Esophagus muscularis mucosa (tissue), 4 donors: ENCODE measurements at regions not wholly inside any gene's neighbourhood (a gene's known extent, or its start where the extent isn't known, plus 50 kb on each side); places are given as distances from the start of the nearest gene placed in this dataset.

ENCODE experiments used
- DNase-seq: peaks from one replicate; pipeline ENCODE4 v3.0.0-alpha.2; 2017; ENCODE audit errors: extremely low spot score
- H3K27ac ChIP-seq, 4 donors: fragments of 200-600 bp; sonication (generic); replicated peaks in 1 of 4; 1 replicate in 3 of 4; 2 replicates in 1 of 4; pipeline ENCODE4 v1.5.1; 2016 to 2019; ENCODE audit warnings: mild to moderate bottlenecking in 1 of 4
- H3K27me3 ChIP-seq, 4 donors: fragments of 200-600 bp; sonication (generic); one replicate each; pipeline versions ENCODE4 v1.5.1 to v1.6.0; 2016 to 2019
- H3K36me3 ChIP-seq, 4 donors: fragments of 200-600 bp; sonication (generic); one replicate each; pipeline ENCODE4 v1.5.1; 2016 to 2019
- H3K4me1 ChIP-seq, 4 donors: fragments of 200-600 bp; sonication (generic); one replicate each; pipeline ENCODE4 v1.5.1; 2016 to 2019
- H3K4me3 ChIP-seq, 4 donors: fragments of 200-600 bp; sonication (generic); 1 replicate in 2 of 4; 2 replicates in 2 of 4; pipeline ENCODE4 v1.5.1; 2016 to 2019; ENCODE audit warnings: mild to moderate bottlenecking in 4 of 4, moderate library complexity in 1 of 4
- H3K9me3 ChIP-seq, 4 donors: fragments of 200-600 bp; sonication (generic); 1 replicate in 3 of 4; 2 replicates in 1 of 4; pipeline ENCODE4 v1.5.1; 2016 to 2019
- EP300 ChIP-seq: sonication (generic); formaldehyde crosslinking; IDR thresholded peaks from one replicate; pipeline ENCODE4 v1.6.1; 2017; ENCODE audit warnings: antibody characterized with exemption
- POLR2A ChIP-seq: fragments of 450-650 bp; IDR thresholded peaks from one replicate; pipeline ENCODE4 v1.6.1; 2017; ENCODE audit warnings: antibody characterized with exemption, moderate library complexity, mild to moderate bottlenecking, low read depth
- POLR2AphosphoS5 ChIP-seq, 2 donors: sonication (generic); formaldehyde crosslinking; IDR thresholded peaks; one replicate each; pipeline ENCODE4 v1.6.1; 2017; ENCODE audit warnings: antibody characterized with exemption in 2 of 2
- WGBS: methylation state at CpG from one replicate; pipeline ENCODE4 v1.1.5; 2018; 5-methylcytosine and 5-hydroxymethylcytosine counted together
- intact Hi-C: fragments of 100-400 bp; cut with DNase I; formaldehyde crosslinking; loops from one replicate; pipeline ENCODE4 v1.15.1; 2023
- TF ChIP-seq, protein P1 (sequence below), 3 experiments: fragments of 200-600 bp in 2 of 3; fragments of 450-650 bp in 1 of 3; sonication (generic) in 2 of 3; IDR thresholded peaks; one replicate each; pipeline ENCODE4 v1.5.1; 2017 to 2019; ENCODE audit warnings: antibody characterized with exemption in 3 of 3, mild to moderate bottlenecking in 2 of 3, moderate library complexity in 1 of 3

DNA sequence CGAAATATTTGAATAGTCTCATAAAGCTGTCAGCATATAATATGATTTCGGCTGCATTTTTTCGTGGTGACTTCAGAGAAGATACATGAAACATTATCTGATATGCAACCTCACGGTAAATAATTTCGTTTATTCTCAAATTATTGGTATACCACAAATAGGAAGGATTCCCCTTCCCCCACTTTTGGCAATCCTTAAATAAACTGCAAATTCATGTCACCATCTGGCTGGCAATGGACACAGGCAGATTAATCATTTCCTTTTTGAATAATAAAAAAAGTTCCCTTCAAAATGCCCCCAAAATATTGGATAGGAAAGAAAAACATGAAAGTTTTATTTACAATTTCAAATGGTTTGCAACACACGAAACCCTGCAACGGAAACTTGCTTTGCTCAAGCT lies 234.5 kb upstream of the MEOX2 start:
- Histone ChIP-seq H3K27ac (no peak overlapping the region), H3K9me3 (peaks cover 0 to 6% (median 0%) of the 10 kb centered on the region in 4 donors), H3K36me3 (no peaks in the 10 kb centered on the region), H3K27me3 (no peaks in the 10 kb centered on the region), H3K4me3 (no peak overlapping the region), H3K4me1 (peaks cover 0 to 31% (median 22%) of the 10 kb centered on the region in 4 donors)
- intact Hi-C loops = no loop called here
- WGBS = 81% methylated on average over 7 of the region's 7 CpGs
- no peak for DNase-seq
- TF ChIP-seq POLR2A (no peak), POLR2AphosphoS5 (IDR thresholded peaks at IDR 0.05) (no peak), EP300 (no peak)
- TF ChIP-seq, protein P1, sequence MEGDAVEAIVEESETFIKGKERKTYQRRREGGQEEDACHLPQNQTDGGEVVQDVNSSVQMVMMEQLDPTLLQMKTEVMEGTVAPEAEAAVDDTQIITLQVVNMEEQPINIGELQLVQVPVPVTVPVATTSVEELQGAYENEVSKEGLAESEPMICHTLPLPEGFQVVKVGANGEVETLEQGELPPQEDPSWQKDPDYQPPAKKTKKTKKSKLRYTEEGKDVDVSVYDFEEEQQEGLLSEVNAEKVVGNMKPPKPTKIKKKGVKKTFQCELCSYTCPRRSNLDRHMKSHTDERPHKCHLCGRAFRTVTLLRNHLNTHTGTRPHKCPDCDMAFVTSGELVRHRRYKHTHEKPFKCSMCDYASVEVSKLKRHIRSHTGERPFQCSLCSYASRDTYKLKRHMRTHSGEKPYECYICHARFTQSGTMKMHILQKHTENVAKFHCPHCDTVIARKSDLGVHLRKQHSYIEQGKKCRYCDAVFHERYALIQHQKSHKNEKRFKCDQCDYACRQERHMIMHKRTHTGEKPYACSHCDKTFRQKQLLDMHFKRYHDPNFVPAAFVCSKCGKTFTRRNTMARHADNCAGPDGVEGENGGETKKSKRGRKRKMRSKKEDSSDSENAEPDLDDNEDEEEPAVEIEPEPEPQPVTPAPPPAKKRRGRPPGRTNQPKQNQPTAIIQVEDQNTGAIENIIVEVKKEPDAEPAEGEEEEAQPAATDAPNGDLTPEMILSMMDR (IDR thresholded peaks at IDR 0.05) = no peak

DNA sequence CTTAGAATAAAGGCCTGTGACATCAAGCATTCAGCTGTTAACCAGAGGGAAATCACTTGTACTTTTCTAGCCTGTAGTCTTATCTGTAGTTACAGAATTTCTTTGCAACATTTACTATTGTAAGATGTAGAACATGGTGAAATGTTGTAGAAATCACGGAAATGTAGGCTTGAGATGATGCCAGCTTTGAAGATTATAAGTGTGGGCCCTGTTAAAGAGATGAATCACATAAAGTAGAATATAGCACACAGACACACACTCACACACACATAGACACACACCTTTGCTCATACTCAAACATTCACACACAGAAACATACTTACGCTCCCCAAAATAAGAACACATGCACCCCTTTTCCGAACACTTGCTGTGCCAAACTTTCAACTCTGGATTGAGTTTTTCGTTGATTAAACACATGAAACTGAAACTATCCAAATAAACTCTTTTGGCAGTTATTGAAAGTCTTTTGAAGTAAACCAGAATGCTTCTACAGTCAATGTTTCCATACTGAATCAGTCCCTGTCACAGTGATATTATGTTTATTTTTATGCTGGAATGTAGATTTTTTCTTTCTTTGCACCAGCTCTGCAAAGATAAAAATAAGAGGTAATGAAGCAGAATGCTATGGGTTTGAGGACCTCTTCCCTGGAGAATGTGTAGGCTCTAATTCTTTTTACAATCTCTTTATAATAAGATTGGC lies 230.3 kb upstream of the MEOX2 start:
- TF ChIP-seq POLR2A (no peak), POLR2AphosphoS5 (IDR thresholded peaks at IDR 0.05) (peak in 1 of 2 donors; percentile 34)
- no peaks in the 10 kb centered on the region for H3K36me3 ChIP-seq
- H3K4me3 ChIP-seq = peak overlapping the region in 3 of 4 donors; percentile 2 to 13 (median 9)
- DNase-seq = no peak
- intact Hi-C loops = no loop called here
- no peaks in the 10 kb centered on the region for H3K9me3 ChIP-seq
- H3K27ac ChIP-seq = peak overlapping the region; percentile 26 to 51 (median 42)
- no peaks in the 10 kb centered on the region for H3K27me3 ChIP-seq
- H3K4me1 ChIP-seq = peaks cover 0 to 29% (median 21%) of the 10 kb centered on the region in 4 donors
- WGBS = 37% methylated on average over 4 of the region's 4 CpGs

DNA sequence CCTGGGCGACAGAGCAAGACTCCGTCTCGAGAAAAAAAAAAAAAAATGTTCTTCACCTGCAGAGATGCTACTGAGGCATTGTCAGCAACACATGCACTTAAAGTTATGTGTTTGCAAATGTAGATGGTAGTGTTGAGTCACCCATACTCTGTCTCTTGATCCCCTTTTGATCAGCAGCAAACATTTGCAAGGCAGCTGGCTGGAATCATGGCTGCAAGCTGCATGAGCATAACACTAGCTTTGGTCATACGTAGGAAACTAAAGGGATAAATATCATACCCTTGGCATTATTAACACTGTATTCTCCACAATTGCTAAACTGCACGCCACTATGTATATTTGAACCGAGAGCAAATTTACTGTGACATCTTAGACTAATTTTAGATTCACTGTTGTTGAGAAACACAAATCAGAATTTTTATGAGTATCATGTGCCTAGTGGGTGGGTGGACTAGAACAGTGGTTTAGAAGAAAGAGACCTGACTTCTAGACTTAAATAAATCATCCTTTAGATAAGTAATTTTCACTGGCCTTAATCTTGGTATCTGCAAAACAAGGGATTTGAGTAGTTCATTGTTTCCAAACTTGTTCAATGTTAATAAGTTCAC lies 229.3 kb upstream of the MEOX2 start:
- H3K36me3 ChIP-seq = no peaks in the 10 kb centered on the region
- 92% methylated on average over 6 of the region's 6 CpGs for WGBS
- H3K27me3 ChIP-seq = no peaks in the 10 kb centered on the region
- no peaks in the 10 kb centered on the region for H3K9me3 ChIP-seq
- H3K4me1 ChIP-seq = peaks cover 0 to 23% (median 17%) of the 10 kb centered on the region in 4 donors
- DNase-seq = no peak
- no peak overlapping the region for H3K4me3 ChIP-seq
- intact Hi-C loops = no loop called here
- no peak overlapping the region for H3K27ac ChIP-seq
- TF ChIP-seq POLR2AphosphoS5 (IDR thresholded peaks at IDR 0.05) (no peak), EP300 (no peak), POLR2A (no peak)
- TF ChIP-seq, protein P1 (IDR thresholded peaks at IDR 0.05) = no peak

DNA sequence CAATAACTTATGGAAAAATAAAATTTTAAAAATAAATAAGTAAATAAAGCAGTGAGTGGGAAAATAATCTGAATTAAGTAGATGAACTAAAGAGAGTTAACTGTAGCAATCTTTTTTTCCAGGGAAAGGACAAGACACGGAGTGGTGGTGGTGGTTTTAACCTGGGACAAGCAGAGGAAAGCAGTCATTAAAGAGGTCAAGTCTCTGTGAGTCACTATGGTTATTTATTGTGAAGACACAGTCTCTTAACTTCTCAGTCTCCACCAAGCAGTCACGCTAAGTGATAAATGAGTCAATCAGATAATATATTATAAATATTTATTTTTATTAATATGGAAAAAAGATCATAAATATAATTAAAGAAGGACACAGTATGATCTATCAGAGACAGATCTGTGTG lies 228.1 kb upstream of the MEOX2 start:
- Histone ChIP-seq H3K27me3 (no peaks in the 10 kb centered on the region), H3K36me3 (no peaks in the 10 kb centered on the region), H3K4me1 (peaks cover 0 to 23% (median 17%) of the 10 kb centered on the region in 4 donors), H3K4me3 (no peak overlapping the region), H3K9me3 (no peaks in the 10 kb centered on the region), H3K27ac (no peak overlapping the region)
- intact Hi-C loops = no loop called here
- DNase-seq = no peak
- no peak for TF ChIP-seq POLR2A
- TF ChIP-seq, protein P1 (IDR thresholded peaks at IDR 0.05) = no peak
- no peak for TF ChIP-seq EP300
- no peak for TF ChIP-seq POLR2AphosphoS5 (IDR thresholded peaks at IDR 0.05)
- WGBS = 85% methylated on average over 2 of the region's 2 CpGs

DNA sequence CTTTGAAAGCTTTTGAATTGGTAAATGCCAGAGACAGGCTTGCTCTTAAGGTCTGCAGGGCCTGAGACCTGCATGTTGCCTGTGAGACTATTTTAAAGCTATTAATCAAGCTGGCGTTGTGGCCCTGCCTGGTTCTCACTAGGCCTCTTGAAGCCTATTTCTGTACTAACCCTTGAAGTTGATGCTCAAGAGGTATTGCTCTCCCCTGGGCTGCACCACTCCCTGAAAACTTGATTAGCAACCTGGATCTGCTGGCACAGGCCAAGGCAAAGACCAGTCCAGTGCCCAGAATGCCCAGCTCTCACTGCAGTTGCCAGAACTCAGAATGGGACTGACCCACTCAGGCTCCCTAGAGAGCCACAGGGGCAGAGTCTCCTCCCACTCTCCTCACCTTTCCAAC lies 220.0 kb upstream of the MEOX2 start:
- no peak for DNase-seq
- no peaks in the 10 kb centered on the region for H3K36me3 ChIP-seq
- no peak overlapping the region for H3K27ac ChIP-seq
- H3K27me3 ChIP-seq = no peaks in the 10 kb centered on the region
- 89% methylated on average over 1 of the region's 1 CpG for WGBS
- peaks cover 0 to 4% (median 0%) of the 10 kb centered on the region in 4 donors for H3K4me1 ChIP-seq
- no peaks in the 10 kb centered on the region for H3K9me3 ChIP-seq
- H3K4me3 ChIP-seq = no peak overlapping the region
- intact Hi-C loops = no loop called here
- TF ChIP-seq, protein P1 (IDR thresholded peaks at IDR 0.05) = no peak
- TF ChIP-seq EP300 = no peak
- no peak for TF ChIP-seq POLR2AphosphoS5 (IDR thresholded peaks at IDR 0.05)
- TF ChIP-seq POLR2A = no peak
